ENCODE measurements at regions not wholly inside any gene's neighbourhood (a gene's known extent, or its start where the extent isn't known, plus 50 kb on each side); places are given as distances from the start of the nearest gene placed in this dataset.

DNA sequence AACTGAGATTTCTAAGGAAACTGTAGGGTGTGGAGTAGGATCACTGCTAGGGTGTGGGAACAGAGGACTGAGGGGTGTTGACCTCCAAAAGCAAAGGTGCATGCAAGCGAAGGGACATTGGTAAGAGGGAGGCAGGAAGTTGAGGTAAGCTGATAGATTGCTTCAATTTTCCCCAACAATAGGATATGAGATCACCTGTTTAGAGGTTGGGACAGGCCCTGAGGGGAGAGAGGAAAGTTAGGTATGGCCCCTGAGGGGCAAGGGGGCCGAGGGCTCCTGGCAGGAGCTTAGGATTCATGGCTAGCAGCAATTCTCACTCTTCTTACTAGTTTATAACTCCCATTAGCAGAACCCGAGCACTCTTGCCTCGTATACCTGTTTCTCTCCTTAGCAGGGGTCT is 106.8 kb upstream of the RPS6KA2 start:
- TF ChIP-seq, protein P1, sequence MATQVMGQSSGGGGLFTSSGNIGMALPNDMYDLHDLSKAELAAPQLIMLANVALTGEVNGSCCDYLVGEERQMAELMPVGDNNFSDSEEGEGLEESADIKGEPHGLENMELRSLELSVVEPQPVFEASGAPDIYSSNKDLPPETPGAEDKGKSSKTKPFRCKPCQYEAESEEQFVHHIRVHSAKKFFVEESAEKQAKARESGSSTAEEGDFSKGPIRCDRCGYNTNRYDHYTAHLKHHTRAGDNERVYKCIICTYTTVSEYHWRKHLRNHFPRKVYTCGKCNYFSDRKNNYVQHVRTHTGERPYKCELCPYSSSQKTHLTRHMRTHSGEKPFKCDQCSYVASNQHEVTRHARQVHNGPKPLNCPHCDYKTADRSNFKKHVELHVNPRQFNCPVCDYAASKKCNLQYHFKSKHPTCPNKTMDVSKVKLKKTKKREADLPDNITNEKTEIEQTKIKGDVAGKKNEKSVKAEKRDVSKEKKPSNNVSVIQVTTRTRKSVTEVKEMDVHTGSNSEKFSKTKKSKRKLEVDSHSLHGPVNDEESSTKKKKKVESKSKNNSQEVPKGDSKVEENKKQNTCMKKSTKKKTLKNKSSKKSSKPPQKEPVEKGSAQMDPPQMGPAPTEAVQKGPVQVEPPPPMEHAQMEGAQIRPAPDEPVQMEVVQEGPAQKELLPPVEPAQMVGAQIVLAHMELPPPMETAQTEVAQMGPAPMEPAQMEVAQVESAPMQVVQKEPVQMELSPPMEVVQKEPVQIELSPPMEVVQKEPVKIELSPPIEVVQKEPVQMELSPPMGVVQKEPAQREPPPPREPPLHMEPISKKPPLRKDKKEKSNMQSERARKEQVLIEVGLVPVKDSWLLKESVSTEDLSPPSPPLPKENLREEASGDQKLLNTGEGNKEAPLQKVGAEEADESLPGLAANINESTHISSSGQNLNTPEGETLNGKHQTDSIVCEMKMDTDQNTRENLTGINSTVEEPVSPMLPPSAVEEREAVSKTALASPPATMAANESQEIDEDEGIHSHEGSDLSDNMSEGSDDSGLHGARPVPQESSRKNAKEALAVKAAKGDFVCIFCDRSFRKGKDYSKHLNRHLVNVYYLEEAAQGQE (IDR thresholded peaks at IDR 0.05; ENCODE audit: insufficient read depth in 1 of 2, low read depth in 2 of 2, low read length in 2 of 2) = no peak
- no peak for TF ChIP-seq POLR2AphosphoS5 (IDR thresholded peaks at IDR 0.05; ENCODE audit: low read depth, low read length)

DNA sequence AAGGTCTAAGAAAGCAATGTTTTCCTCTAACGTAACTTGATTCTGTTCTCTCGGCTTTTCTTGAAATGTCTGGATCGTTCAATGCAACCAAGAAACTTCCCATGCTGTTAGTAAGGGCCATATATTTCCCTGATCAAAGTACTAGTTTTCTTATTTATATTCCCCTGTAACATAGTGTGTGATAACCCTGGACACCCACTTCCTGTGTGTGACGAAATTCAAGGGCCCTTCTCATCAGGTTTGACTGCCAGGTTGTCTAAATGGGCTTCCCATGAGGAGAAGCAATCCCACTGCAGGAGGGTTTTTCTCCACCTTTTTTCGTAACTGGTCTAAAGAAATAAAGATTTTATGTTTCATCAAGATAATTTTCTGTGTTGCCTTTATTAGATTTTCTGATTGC is 102.6 kb upstream of the RPS6KA2 start:
- TF ChIP-seq FOXP2 (optimal IDR thresholded peaks at IDR 0.05; ENCODE audit: borderline replicate concordance, extremely low read depth, extremely low read length, insufficient read depth) (no peak), POLR2AphosphoS5 (IDR thresholded peaks at IDR 0.05; ENCODE audit: low read depth, low read length) (no peak), TAF1 (IDR thresholded peaks at IDR 0.05; ENCODE audit: borderline replicate concordance, insufficient read depth, low read length) (no peak), SIN3A (IDR thresholded peaks at IDR 0.05; ENCODE audit: borderline replicate concordance, insufficient read depth, low read length) (no peak)
- TF ChIP-seq, protein P1 (IDR thresholded peaks at IDR 0.05; ENCODE audit: insufficient read depth in 1 of 2, low read depth in 2 of 2, low read length in 2 of 2) = no peak

DNA sequence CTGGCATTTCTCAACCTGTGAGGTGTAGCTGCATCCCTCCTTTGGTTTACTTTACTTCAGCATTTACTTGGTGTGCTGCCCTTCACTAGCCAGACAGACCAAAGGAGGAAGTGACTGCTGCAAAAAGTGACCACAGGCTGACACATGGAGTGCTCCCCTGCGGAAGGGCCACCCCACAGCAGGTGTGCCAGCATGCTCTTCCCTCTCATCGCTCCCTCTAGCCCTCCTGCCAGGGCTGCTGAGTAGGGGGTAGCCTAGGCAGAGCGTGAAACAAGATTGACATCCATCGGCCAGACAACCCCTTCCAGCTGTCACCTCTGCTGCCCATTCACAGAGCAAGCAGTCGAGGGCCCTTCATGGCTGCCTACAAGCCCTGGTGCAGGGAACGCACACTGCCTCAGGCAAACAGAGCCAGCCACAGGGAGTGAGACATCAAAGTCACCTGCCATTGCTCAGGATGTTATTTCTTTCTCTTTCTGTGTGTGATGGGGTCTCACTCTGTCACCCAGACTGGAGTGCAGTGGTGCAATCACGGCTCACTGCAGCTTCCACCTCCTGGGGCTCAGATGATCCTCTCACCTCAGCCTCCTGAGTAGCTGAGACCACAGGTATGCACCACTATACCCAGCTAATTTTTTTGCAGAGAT is 102.0 kb upstream of the RPS6KA2 start:
- TF ChIP-seq FOXP2 (optimal IDR thresholded peaks at IDR 0.05; ENCODE audit: borderline replicate concordance, extremely low read depth, extremely low read length, insufficient read depth) (no peak), POLR2AphosphoS5 (IDR thresholded peaks at IDR 0.05; ENCODE audit: low read depth, low read length) (no peak), SIN3A (IDR thresholded peaks at IDR 0.05; ENCODE audit: borderline replicate concordance, insufficient read depth, low read length) (no peak), TAF1 (IDR thresholded peaks at IDR 0.05; ENCODE audit: borderline replicate concordance, insufficient read depth, low read length) (no peak)
- TF ChIP-seq, protein P1 (IDR thresholded peaks at IDR 0.05; ENCODE audit: insufficient read depth in 1 of 2, low read depth in 2 of 2, low read length in 2 of 2) = no peak

DNA sequence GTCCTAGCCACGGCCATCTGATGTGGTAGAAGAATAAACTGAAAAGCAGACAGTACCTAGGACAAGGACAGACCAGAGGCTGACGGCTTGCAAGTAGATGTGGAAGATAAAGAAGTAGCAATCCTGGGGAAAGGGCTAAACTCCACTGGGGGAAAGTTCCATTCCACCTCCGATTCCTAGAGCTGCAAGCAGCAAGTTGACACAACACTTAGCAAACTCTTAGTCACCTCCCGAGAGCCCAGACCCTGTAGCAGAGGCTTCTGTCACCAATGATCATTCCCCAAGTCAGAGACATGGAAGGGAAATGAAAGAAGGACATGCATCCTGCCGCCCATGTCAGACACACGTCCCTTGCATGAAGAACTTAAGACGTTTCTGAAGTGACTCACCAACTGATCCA is 99.2 kb upstream of the RPS6KA2 start:
- no peak for TF ChIP-seq SIN3A (IDR thresholded peaks at IDR 0.05; ENCODE audit: borderline replicate concordance, insufficient read depth, low read length)
- TF ChIP-seq FOXP2 (optimal IDR thresholded peaks at IDR 0.05; ENCODE audit: borderline replicate concordance, extremely low read depth, extremely low read length, insufficient read depth) = no peak
- TF ChIP-seq TAF1 (IDR thresholded peaks at IDR 0.05; ENCODE audit: borderline replicate concordance, insufficient read depth, low read length) = no peak
- TF ChIP-seq, protein P1 (IDR thresholded peaks at IDR 0.05; ENCODE audit: insufficient read depth in 1 of 2, low read depth in 2 of 2, low read length in 2 of 2) = no peak
- no peak for TF ChIP-seq POLR2AphosphoS5 (IDR thresholded peaks at IDR 0.05; ENCODE audit: low read depth, low read length)

DNA sequence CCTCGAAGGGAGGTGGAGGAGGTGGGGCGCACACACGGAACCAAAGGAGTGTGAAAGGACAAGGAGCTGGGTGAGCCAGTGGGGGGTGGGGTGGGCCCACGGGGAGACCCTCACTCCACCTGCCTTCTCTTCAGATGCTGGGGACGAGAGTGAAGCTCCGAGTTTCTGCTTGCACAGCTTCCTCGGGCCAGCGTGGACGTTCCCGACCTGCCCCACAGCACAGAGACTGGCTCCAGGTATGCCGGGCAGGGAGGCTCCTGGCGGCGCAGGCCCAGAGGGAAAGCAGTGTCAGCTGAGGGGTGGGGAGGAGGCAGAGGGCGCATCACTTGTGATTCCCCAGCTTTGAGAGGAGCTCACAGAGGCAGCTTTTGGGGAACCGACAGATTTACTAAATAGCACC is 98.5 kb upstream of the RPS6KA2 start:
- TF ChIP-seq TAF1 (IDR thresholded peaks at IDR 0.05; ENCODE audit: borderline replicate concordance, insufficient read depth, low read length) (no peak), FOXP2 (optimal IDR thresholded peaks at IDR 0.05; ENCODE audit: borderline replicate concordance, extremely low read depth, extremely low read length, insufficient read depth) (no peak), POLR2AphosphoS5 (IDR thresholded peaks at IDR 0.05; ENCODE audit: low read depth, low read length) (no peak), SIN3A (IDR thresholded peaks at IDR 0.05; ENCODE audit: borderline replicate concordance, insufficient read depth, low read length) (no peak)
- TF ChIP-seq, protein P1 (IDR thresholded peaks at IDR 0.05; ENCODE audit: insufficient read depth in 1 of 2, low read depth in 2 of 2, low read length in 2 of 2) = no peak

Measured in PFSK-1 (cell line).